HG03039 (cell line): ENCODE measurements at regions not wholly inside any gene's neighbourhood (a gene's known extent, or its start where the extent isn't known, plus 50 kb on each side); places are given as distances from the start of the nearest gene placed in this dataset.
"Not testable (repeated sequence)": the region's sequence is repeated elsewhere in the genome, so short reads cannot be mapped to it uniquely, and the experiment has no call there.

ENCODE experiments used
- ATAC-seq: cut with Tn5 transposase; IDR thresholded peaks from one replicate; pipeline ENCODE4 v1.9.1; 2021; ENCODE audit warnings: mild to moderate bottlenecking, moderate library complexity; ENCODE audit not compliant: unreplicated experiment

GRCh38 chrY:25973746-25974145 lies 351.8 kb downstream of the CDY1 start:
- not testable (repeated sequence) for ATAC-seq

DNA sequence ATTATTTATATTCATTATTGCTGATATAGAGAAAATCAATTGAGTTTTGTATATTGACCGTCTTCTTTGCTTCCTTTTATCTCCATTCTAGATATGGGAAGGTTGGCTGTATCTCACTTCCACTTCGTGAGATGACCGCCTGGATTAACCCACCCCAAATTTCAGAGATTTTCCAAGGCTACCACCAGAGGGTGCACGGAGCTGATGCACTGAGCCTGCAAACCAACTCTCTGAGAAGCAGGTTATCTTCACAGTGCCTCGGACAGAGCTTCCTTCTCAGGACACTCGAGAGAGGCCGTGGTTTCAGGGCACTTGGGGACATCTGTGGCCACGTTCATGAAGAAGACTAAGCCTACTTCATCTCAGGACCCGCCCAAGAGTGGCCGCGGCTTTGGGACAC lies 365.8 kb downstream of the CDY1 start:
- ATAC-seq: not testable (repeated sequence)

DNA sequence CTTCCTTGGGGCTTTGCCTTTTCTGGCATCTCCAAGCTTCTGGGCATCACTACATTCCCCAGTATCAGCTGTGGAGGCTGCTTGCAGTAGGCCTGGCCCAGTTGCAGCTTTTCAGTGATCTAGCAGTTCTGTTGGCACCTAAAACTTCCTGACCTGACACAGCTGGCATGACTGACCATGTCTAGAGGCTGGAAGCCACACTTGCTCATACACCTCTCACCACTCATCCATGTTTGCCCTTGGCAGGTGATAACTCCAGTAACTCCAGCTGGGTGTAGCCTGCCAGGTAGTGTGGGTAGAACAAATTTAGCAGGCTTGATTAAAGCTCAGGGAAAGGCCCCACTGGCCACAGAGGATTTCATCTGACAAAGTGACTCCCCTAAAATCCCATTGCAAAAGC lies 377.9 kb downstream of the CDY1 start:
- not testable (repeated sequence) for ATAC-seq

DNA sequence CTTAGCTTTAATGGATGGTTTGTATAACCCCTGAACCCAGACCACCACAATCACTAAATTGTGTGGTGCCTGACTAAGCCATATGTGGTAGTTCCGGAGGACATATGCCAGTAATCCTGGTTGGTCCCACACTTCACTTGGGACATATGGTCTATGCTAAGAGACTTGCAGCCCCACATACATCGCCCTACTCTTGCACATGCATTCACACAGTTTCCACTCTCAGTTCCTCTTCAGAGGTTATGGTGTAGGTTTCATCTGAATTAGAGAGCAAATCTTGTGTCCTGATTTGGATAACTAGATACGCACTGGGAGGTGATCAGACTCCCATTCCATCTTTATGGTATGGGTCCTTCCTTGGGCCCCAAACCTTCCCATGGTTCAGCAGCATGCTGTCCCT lies 425.4 kb downstream of the CDY1 start:
- not testable (repeated sequence) for ATAC-seq

DNA sequence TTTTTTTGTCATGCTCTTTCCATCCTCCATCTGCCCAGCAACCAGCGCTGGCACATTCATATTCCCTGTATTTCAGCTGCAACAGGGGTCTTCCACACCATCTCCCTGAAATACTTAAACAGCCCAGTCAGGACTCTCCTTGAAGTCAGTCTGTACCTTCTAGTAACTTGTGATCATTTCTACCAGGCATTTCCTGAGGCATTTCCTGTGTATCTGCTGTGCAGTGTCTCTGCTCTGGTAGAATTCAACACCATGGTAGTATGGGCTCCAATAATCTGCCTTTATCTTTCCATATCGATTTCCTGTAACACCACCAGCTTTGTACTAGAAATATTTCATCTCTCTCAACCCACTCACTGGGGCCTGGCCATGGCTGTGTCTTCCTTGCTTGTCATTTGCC lies 436.0 kb downstream of the CDY1 start:
- not testable (repeated sequence) for ATAC-seq

DNA sequence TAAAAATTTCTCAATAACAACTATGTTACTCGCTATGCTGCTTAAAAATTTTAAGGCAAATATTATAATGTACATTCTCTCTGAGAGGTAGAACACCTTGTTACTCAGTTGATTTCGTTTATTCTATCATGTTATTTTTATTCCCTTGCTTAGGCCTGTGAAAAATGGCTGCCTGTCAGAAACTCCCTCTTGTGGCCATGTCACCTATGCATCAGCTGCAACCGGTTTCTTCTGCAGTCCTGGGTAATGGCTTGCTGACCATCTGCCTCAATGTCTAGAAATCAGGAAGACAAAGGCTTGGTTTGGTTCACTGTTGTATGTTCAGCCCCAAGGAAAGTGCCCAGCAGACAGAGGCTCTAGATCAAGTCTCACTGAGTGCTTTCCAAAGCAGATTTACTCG lies 437.3 kb downstream of the CDY1 start:
- not testable (repeated sequence) for ATAC-seq

DNA sequence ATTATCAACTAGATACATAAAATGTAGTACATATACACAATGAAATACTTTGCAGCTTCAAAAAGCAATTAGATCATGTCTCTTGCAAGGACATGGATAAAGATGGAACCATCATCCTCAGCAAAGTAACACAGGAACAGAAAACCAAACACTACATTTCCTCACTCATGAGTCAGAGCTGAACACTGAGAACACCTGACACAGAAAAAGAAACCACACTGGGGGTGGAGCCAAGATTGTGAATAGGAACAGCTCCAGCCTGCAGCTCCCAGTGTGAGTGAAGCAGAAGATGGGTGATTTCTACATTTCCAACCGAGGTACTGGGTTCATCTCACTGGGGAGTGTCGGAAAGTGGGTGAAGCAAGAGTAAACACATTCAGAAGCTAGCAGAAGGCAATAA lies 451.2 kb downstream of the CDY1 start:
- ATAC-seq: peak; percentile 61

GRCh38 chrY:26079433-26079832 lies 457.5 kb downstream of the CDY1 start:
- ATAC-seq: not testable (repeated sequence)

- ATAC-seq: not testable (repeated sequence)
These were observed 459.3 kb downstream of the CDY1 start for GRCh38 chrY:26081266-26081665.

- ATAC-seq: not testable (repeated sequence)
These were observed 465.2 kb downstream of the CDY1 start for GRCh38 chrY:26087153-26087552.
